HG02571 (cell line): ENCODE measurements at regions not wholly inside any gene's neighbourhood (a gene's known extent, or its start where the extent isn't known, plus 50 kb on each side); places are given as distances from the start of the nearest gene placed in this dataset.

Experiments used
- ATAC-seq: cut with Tn5 transposase; IDR thresholded peaks from one replicate; pipeline ENCODE4 v1.9.1; 2021; ENCODE audit warnings: mild to moderate bottlenecking, moderate library complexity; ENCODE audit not compliant: unreplicated experiment

- no peak for ATAC-seq
These were observed 113.7 kb downstream of the FOXA2 start for GRCh38 chr20:22470620-22471026.

DNA sequence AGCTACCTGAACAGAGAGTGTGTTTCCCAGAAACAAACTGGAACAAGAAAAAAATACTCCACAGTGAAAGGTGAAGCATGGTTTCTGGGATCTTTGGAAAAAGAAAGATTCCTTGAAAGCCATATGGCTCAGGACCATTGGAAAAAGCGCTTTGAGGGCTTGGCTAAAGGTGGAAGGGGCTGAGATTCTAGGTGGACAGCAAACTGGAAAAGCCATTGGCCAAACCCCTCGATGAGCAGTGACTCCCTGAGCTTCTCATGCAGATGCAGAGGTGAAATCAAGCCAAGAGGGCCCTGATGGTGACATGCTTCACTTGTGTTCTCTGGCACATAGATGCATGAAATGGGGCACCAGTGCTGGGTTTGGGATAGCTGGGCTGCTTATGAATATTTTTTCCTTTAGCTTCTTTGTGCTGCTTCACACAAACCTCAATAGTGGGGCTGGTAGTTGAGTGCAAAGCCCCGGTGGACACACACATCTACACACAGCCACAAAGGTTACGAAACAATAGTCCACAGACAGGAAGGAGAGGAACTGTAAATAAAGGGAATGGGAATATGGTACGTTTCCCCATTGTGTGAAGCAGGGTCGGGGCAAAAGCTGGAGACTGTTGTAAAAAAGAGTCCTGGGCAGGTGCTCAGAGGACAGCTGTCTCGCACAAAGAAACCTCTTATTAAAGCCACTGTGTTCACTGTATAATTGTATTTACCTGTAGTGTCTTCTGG, 117.8 kb downstream of the FOXA2 start:
- ATAC-seq: no peak

GRCh38 chr20:22465622-22466446, 118.5 kb downstream of the FOXA2 start:
- ATAC-seq: no peak

GRCh38 chr20:22464312-22465003, 119.9 kb downstream of the FOXA2 start:
- no peak for ATAC-seq

DNA sequence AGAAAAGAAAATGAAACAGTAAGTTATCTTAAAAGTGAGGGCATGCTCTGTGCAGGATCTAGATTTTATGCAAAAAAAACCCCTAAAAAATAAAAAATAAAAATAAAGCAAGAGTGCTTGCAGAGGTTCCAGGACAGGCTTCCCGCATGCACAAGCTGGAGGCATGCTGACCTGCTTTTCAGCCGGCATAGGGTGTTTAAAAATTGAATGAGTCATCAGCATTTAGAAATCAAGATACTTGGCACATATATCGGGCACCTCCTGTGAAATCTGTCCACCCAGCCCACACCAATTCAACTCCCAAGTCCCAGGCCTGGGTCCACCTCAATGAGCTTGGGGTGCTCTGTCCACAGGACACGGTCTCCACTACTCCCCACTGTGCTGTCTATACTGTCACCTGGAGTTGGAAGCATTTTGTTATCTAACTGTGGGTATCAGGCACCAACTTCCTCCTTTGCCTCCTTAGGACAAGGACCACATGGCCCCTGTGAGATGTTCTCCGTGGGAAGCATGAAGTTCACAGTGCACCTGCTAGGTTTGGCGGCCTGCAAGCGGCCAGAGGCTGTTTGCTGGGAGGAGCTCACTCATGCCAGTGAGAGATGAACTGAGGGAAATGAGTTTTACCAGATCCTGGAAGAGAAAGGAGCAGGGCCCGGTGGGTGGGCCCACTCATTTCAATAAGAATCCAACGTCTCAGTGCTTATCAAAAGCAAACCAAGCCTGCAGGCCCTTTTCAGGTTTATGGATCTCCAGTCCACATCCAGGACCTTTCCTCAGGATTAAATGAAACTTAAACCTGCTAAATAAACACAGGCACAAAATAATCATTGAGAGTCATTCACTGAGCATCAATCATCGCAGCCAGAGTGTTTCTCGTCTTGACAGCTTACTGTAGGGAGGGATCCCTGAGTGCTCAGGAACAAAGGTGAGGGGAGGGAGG, 121.1 kb downstream of the FOXA2 start:
- ATAC-seq: no peak

DNA sequence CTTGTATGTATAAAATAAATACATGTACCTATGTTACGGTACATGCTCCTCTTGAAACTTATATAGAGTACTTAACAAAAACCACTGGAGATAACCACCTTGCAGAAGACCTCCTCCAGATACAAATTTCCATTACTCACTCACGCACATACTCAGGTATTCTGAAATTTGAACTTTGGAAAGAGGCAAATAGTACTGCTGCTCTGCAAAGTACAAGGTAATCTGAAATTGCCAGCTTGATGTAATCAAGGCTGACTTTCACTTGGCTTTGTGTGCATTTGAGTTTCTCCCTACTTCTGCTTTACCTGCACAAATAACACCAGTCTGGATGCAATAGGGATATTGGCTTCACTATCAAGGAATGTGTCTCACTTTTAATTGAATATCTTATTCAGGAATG, 123.6 kb downstream of the FOXA2 start:
- ATAC-seq: no peak

DNA sequence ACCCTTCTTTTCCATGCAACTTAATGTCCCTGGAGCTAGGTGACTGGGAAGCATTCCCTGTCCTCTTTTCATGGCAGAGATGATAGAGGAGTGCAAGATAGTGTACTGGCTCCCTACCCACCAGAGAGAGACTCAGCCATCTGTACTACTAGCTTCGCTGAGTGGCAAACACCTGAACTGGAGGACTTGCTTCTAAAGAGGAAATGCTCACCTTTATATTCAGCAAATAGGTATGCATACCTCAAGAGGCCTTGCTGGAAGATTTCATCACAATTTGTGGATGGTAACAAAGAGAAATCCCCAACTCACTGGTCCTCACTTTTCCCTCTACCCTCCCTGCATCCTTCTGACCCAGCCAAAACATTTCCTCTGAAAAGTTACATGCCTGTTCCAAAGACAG, 124.1 kb downstream of the FOXA2 start:
- no peak for ATAC-seq

GRCh38 chr20:22459754-22460153, 124.6 kb downstream of the FOXA2 start:
- no peak for ATAC-seq

GRCh38 chr20:22456109-22456508, 128.3 kb downstream of the FOXA2 start:
- ATAC-seq: no peak

GRCh38 chr20:22455259-22455658, 129.1 kb downstream of the FOXA2 start:
- ATAC-seq: no peak

GRCh38 chr20:22453244-22454080, 130.9 kb downstream of the FOXA2 start:
- ATAC-seq: no peak

- ATAC-seq: no peak
These were observed 131.8 kb downstream of the FOXA2 start for GRCh38 chr20:22452442-22453011.

DNA sequence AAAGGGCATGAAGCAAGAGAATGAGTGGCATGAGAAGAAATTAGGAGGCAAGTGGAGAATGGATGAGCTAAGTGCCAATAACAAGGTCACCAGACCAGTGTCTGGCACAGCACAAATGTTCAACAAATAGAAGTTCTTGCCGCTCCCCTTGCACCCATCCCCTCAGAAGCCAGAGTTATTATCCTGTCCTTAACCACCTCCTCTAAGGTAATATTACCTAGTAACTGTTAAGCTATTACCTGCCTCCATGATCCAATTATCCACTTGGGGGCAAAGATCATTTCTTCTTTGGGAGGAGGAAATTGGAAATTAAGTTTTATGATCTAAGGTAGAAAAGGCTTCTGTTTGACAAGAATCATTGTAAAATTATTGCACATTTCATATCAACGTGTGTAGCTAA, 133.8 kb downstream of the FOXA2 start:
- ATAC-seq: no peak

- ATAC-seq: no peak
These were observed 135.0 kb downstream of the FOXA2 start for GRCh38 chr20:22449188-22449973.

DNA sequence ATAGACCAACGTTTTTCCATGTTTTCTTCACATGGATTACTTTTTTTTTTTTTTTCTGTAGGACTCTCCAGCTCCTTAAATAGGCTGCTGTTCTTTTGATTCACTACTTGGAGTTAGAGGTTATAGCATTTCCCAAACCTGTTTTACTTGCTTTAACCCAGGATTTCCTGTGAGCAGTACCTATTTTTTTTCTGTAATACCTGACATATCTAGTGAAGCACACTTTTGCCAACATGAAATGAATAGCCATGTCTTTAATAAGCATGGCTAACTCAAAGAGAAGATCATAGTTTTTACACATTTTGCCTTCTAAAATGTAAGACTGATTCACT, 137.0 kb downstream of the FOXA2 start:
- no peak for ATAC-seq

GRCh38 chr20:22446613-22447446, 137.5 kb downstream of the FOXA2 start:
- no peak for ATAC-seq

GRCh38 chr20:22442318-22442717, 142.1 kb downstream of the FOXA2 start:
- no peak for ATAC-seq

- no peak for ATAC-seq
These were observed 145.4 kb downstream of the FOXA2 start for GRCh38 chr20:22438926-22439325.
